Femur (tissue), 1 donor: ENCODE measurements at regions not wholly inside any gene's neighbourhood (a gene's known extent, or its start where the extent isn't known, plus 50 kb on each side); places are given as distances from the start of the nearest gene placed in this dataset.

Experiments used
- DNase-seq: peaks from one replicate; pipeline ENCODE4 v3.0.0-alpha.2; 2017

GRCh38 chr5:168155585-168155984, 135.9 kb upstream of the WWC1 start:
- DNase-seq = no peak

- no peak for DNase-seq
Observed at GRCh38 chr5:168156170-168156569, 135.3 kb upstream of the WWC1 start.

GRCh38 chr5:168157141-168157540, 134.3 kb upstream of the WWC1 start:
- no peak for DNase-seq

DNA sequence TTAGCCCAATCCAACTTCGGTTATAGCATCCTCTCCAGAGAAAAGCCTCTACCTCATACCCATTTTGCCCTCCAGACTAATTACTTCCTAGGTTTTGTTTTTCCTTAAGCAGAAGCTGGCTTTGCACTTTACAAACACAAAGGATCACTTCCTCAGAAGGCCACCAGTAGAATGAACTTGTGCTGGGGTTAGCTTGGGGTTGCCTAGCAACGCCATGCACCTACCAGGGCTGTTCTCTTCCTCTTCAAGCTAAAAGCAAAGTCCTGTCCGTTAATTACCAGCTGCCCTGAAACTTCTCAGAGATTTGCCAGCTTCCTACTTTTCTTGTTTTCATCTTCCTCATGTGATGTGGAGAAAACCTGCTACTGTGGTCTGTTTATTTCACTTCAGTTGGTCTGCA, 132.0 kb upstream of the WWC1 start:
- DNase-seq = no peak

DNA sequence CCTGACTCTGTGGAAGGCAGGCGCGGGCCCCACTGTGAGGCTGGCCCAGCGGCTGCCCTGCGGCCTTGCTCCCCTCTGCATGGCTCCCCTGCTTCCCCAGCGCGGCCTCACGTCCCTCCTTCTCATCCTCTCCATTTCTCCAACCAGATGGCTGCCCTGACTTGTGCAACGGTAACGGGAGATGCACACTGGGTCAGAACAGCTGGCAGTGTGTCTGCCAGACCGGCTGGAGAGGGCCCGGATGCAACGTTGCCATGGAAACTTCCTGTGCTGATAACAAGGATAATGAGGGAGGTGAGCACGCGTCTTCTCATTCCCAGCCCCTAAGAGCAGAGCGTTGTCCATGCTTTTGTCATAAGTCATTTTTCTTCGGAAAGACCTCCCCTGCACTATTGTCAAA, 129.0 kb upstream of the WWC1 start:
- peak; percentile 50 for DNase-seq

GRCh38 chr5:168163966-168164365, 127.5 kb upstream of the WWC1 start:
- DNase-seq = no peak

DNA sequence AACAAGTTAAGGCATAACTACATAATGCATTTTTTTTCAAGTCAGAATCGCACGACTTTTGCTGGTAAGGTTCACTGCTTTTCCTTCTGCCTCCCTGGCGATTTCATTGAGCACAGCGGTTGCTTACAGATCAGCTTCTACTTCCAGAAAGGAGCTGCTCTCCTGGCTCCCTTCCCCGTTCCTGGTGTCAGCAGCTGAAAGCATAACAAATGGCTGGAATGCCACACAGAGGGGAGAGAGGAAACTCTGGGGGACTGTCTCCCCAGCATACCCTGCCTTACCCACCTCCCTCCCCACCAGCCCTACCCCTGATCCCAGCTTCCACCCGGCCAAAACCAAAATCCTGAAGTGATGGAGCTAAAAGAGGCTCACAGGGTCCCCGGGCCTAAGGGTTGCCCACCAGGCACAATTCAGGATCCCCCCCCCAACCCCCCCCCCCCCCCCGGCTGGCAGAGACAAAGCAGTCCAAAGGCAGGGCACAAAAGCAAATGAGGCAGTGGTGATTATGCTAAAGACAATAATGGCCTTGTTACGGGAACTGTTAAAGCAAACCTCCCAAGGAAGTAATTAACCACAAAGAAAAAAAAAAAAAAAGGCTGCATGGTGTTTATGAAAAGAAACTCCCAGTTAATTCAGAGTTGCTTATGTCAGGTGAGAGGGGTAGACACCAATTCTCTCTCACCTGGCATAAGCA, 126.1 kb upstream of the WWC1 start:
- peak; percentile 50 for DNase-seq

DNA sequence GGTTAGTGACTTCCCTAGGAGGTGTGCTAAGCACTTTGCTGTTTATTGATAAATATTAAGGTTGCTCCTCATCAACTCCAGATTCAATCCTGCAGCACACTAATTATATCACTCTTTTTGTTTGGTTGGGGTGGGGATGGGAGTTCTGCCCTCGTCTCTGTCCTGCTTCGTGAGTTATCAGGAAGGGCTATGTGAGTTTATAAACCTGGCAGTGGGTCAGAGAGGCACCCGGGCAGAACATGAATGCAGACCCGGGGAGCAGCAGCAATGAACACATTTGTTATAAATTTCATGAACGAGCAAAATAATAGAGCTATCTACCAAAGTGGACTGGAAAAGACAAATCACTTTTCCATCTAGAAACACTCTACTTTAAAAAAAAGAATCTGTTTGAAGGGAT, 125.5 kb upstream of the WWC1 start:
- no peak for DNase-seq

GRCh38 chr5:168167338-168167737, 124.1 kb upstream of the WWC1 start:
- no peak for DNase-seq

GRCh38 chr5:168168978-168169698, 122.3 kb upstream of the WWC1 start:
- no peak for DNase-seq

GRCh38 chr5:168169791-168170190, 121.7 kb upstream of the WWC1 start:
- DNase-seq = no peak

GRCh38 chr5:168171901-168172759, 119.3 kb upstream of the WWC1 start:
- no peak for DNase-seq

- DNase-seq = peak; percentile 53
Observed at GRCh38 chr5:168172760-168173223, 118.7 kb upstream of the WWC1 start.

GRCh38 chr5:168174376-168174775, 117.1 kb upstream of the WWC1 start:
- no peak for DNase-seq

DNA sequence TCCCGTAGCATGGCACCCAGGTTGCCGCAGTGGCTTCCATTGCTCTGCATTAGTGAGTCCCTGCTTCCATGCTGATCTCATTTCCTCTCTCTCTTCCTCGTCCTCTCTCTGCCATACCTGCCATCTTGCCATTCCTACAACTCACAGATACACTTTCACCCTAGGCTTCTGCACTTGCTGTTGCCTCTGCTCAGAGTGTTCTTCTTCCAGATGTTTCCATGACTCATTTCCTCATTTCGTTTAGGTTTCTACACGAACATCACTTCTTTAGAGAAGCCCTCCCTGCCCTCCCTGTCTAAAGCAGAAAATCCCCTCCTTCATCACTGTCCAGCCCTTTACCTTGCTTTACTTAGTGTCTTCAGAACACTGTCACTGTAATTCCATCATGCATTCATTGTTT, 115.2 kb upstream of the WWC1 start:
- no peak for DNase-seq

DNA sequence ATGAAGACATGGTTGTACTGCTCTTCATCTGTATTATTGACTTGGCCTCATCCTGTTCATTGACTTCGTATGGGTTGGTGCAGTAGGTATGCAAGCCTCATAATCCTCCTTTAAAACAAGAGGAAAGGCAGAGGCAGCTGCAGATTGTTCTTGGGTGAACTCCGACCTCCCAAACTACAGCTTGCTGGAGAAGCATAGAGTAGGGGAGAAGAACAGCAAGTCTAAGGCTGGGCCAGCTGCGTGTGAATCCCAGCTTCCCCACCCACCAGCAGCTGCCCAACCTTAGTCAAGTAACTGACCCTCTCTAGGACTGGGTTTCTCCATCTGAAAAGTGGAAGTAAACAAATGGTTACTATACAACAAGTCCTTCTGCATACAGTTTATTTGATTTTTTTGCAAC, 114.5 kb upstream of the WWC1 start:
- DNase-seq = no peak

GRCh38 chr5:168177831-168178450, 113.5 kb upstream of the WWC1 start:
- no peak for DNase-seq

DNA sequence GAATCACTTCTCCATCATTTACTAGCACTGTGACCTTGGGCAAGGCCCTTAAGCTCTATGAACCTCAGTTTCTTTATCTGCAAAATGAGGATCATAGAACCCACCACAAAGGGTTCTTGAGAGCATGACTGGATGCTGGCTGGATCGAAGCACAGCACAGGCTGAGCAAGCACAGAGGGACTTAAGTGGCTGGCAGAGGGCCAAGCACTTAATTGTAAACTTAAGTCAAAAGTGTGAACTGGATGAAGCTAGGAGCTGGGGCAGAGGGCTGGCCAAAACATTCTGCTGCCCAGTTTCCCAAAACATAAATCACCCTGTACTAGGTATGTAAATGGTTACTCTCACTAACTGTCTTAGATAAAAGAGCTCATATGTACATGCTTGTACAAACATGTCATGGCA, 112.3 kb upstream of the WWC1 start:
- DNase-seq = no peak

- no peak for DNase-seq
Observed at GRCh38 chr5:168182269-168182668, 109.2 kb upstream of the WWC1 start.

DNA sequence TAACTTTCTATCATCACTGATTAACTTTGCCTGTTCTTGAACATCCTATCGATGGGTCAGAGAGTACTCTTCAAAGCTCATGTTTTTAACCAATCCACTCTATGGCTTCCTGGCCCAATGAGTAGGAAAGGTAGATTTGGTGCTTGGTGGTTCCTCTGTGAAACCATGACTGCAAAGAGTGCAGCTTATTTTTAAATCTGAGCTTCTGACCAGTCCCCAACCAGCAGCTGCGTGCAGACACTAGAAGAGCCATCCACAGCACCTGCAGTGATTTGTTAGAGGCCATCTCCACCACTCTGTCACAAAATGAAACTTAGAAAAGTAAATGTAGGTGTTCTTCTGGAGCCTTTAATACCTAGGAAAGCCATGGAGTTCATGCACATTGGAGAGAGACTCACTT, 107.3 kb upstream of the WWC1 start:
- no peak for DNase-seq

DNA sequence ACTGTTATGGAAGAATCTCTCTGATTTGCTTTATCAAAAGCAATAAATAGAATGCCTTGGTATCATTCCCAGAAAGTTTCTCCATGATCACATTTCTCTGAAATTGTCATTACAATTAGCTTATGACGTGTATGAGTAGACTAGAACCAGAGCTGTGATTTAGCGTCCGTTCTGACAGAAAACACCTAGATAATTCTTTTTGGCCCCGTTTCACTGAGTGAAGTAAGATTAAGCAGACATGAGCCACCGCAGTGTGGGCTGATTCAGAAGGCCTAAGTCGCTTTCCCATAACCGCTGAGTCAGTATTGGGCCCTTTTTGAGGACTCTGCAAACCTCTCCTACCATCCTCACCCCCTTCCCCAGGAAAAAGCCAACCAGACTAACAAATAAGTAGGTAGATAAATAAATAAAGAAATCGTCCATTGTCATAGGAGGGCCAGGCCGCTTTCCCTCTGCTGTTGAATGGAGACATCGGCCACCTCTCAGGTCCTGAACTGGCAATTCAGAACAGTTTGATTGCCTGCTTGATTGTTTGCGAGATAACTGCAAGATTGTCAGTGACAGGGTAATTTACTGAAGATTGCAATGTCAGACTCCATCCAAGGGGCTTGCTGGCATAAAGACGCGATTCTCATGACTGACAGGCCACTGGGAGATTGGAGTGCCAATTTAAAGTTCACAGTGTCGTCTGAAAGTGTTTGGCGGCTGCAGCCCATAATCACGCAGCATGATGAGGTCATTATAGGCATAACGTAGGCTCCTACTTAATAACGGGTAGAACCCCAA, 105.0 kb upstream of the WWC1 start:
- DNase-seq = no peak

DNA sequence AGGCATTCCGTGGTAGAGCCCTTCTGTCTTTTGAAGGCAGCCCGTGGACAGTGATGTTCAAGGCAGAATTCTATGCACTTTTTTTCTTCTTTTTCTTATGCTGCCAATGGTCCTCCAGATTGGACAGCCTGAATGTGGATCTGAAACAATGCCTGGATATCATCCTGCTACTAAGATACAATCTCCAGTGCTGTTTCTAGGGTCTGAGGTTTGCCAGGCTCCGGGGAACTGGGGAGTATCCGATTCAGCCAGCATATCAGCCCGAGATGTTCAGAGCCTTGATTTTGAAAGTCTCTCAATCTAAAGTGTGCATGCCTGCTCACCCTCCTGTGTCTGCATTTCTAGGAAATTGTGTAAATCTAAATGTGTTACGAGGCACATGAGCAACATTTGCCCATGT, 103.8 kb upstream of the WWC1 start:
- no peak for DNase-seq
